ENCODE measurements at regions not wholly inside any gene's neighbourhood (a gene's known extent, or its start where the extent isn't known, plus 50 kb on each side); places are given as distances from the start of the nearest gene placed in this dataset.
"Not testable (repeated sequence)": the region's sequence is repeated elsewhere in the genome, so short reads cannot be mapped to it uniquely, and the experiment has no call there.

DNA sequence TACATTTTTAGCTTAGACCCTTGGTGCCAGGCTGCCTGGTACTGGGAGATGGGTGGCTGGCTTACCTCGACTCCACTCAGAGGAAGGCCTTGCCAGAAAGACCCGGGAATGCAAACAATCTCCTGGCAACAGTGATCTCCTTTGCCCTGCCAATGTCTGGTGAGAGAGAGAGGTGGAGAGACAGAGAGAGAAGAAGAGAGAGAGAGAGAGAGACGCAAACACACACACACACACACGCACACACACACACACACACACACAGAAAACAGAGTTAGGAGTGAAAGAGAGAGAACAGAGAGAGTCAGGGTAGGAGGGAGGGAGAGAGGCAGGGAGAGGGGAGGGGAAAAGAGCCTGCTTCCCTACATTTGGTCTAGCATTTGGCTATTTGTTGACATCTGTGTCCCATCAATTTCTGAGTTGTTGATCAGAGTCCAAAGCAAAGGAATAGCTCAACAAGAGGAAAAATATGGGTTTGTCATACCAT lies 181.6 kb upstream of the MAP1B start:
- no peak overlapping the region for H3K4me2 ChIP-seq (ENCODE audit: low read length)
- TF ChIP-seq EZH2phosphoT487 (IDR thresholded peaks at IDR 0.05; ENCODE audit: borderline replicate concordance, low read length) = no peak
- TF ChIP-seq, protein P1, sequence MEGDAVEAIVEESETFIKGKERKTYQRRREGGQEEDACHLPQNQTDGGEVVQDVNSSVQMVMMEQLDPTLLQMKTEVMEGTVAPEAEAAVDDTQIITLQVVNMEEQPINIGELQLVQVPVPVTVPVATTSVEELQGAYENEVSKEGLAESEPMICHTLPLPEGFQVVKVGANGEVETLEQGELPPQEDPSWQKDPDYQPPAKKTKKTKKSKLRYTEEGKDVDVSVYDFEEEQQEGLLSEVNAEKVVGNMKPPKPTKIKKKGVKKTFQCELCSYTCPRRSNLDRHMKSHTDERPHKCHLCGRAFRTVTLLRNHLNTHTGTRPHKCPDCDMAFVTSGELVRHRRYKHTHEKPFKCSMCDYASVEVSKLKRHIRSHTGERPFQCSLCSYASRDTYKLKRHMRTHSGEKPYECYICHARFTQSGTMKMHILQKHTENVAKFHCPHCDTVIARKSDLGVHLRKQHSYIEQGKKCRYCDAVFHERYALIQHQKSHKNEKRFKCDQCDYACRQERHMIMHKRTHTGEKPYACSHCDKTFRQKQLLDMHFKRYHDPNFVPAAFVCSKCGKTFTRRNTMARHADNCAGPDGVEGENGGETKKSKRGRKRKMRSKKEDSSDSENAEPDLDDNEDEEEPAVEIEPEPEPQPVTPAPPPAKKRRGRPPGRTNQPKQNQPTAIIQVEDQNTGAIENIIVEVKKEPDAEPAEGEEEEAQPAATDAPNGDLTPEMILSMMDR (IDR thresholded peaks at IDR 0.05; ENCODE audit: low read depth, low read length, poor library complexity, severe bottlenecking) = no peak

DNA sequence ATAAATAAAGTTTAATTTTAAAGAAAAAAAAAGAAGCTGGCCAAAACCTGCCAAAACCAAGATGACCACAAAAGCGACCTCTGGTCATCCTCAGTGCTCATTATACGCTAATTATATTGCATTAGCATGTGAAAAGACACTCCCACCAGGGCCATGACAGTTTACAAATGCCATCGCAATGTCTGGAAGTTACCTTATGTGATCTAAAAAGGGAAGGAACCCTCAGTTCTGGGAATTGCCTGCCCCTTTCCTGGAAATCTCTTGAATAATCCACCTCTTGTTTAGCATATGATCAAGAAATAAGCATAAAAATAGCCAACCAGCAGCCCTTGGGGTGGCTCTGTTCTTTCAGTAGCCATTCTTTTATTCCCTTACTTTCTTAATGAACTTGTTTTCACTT lies 178.3 kb upstream of the MAP1B start:
- Histone ChIP-seq H3K4me3 (ENCODE audit: low read length) (no peak overlapping the region), H3K4me1 (ENCODE audit: control insufficient read depth, low read length) (no peaks in the 10 kb centered on the region), H3K27ac (ENCODE audit: low read depth, low read length) (no peak overlapping the region), H4K20me1 (ENCODE audit: control insufficient read depth, insufficient read depth, low read depth, low read length) (no peaks in the 10 kb centered on the region), H3K4me2 (ENCODE audit: low read length) (no peak overlapping the region), H3F3A (ENCODE audit: control insufficient read depth, insufficient read depth) (no peaks in the 10 kb centered on the region), H3K36me3 (ENCODE audit: control insufficient read depth, low read length) (no peaks in the 10 kb centered on the region), H3K27me3 (ENCODE audit: control insufficient read depth, low read length) (no peaks in the 10 kb centered on the region), H3K9me2 (replicated peaks; ENCODE audit: control insufficient read depth, low read length) (no peaks in the 10 kb centered on the region), H3K79me2 (ENCODE audit: control insufficient read depth, low read length) (no peaks in the 10 kb centered on the region), H3K9me3 (ENCODE audit: control insufficient read depth, insufficient read depth, low read length) (no peaks in the 10 kb centered on the region)
- TF ChIP-seq, protein P1 (IDR thresholded peaks at IDR 0.05; ENCODE audit: low read depth, low read length, poor library complexity, severe bottlenecking) = no peak
- TF ChIP-seq EZH2phosphoT487 (IDR thresholded peaks at IDR 0.05; ENCODE audit: borderline replicate concordance, low read length) = no peak

More for the DNA sequence above, 181.6 kb upstream of the MAP1B start:
- Histone ChIP-seq H3K9me3 (ENCODE audit: control insufficient read depth, insufficient read depth, low read length) (peaks cover 3% of the 10 kb centered on the region; the same call in 1 of the 2 replicates), H3K79me2 (ENCODE audit: control insufficient read depth, low read length) (no peaks in the 10 kb centered on the region), H3K27ac (ENCODE audit: low read depth, low read length) (no peak overlapping the region), H3K4me3 (ENCODE audit: low read length) (no peak overlapping the region), H3K27me3 (ENCODE audit: control insufficient read depth, low read length) (no peaks in the 10 kb centered on the region), H3K9me2 (replicated peaks; ENCODE audit: control insufficient read depth, low read length) (no peaks in the 10 kb centered on the region), H3F3A (ENCODE audit: control insufficient read depth, insufficient read depth) (no peaks in the 10 kb centered on the region), H4K20me1 (ENCODE audit: control insufficient read depth, insufficient read depth, low read depth, low read length) (no peaks in the 10 kb centered on the region), H3K4me1 (ENCODE audit: control insufficient read depth, low read length) (no peaks in the 10 kb centered on the region), H3K36me3 (ENCODE audit: control insufficient read depth, low read length) (no peaks in the 10 kb centered on the region)

DNA sequence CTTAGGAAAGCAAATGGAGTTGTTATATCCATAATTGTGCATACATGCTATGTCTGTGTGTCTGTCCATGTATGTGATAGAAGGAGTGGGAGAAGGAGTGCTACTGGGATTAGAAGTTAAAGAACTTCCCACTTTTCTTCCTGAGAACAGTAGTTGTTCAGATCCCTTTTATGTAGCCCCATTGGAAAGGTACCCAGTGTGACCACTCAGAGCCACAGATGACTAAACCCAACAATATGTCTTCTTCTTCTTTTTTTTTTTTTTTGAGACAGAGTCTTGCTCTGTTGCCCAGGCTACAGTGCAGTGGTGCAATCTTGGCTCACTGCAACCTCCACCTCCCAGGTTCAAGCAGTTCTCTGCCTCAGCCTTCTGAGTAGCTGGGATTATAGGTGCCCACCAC lies 176.7 kb upstream of the MAP1B start:
- not testable (repeated sequence) for H3K9me3 ChIP-seq (ENCODE audit: control insufficient read depth, insufficient read depth, low read length); H3K36me3 ChIP-seq (ENCODE audit: control insufficient read depth, low read length); H3K4me3 ChIP-seq (ENCODE audit: low read length); H3K4me2 ChIP-seq (ENCODE audit: low read length); H4K20me1 ChIP-seq (ENCODE audit: control insufficient read depth, insufficient read depth, low read depth, low read length); H3F3A ChIP-seq (ENCODE audit: control insufficient read depth, insufficient read depth); H3K9me2 ChIP-seq (replicated peaks; ENCODE audit: control insufficient read depth, low read length); H3K79me2 ChIP-seq (ENCODE audit: control insufficient read depth, low read length); H3K4me1 ChIP-seq (ENCODE audit: control insufficient read depth, low read length); H3K27ac ChIP-seq (ENCODE audit: low read depth, low read length); H3K27me3 ChIP-seq (ENCODE audit: control insufficient read depth, low read length)

DNA sequence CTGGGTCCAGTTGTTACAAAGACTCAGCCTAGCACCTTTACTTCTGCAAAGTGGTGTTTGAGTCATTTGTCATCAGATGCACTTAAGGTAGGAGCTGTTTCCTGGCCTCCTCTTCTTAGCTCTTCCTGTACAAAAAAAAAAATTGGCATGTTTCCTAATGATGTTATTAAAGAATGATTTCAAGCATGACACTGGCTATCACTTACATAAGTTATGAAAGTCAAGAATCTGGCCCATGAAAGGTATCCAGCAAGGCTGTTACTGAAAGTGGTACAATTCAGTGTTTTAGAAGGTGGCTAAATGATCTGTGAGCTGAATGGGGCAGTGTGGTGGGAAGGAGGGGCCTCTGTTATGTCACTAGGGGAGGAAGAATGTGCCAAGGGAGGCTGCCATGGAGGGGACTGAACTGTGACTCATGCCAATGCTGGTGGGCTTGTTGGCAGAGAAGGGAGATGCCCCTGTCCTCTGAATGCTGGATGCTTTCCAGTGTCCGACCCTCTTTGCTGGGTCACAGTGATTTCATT lies 175.1 kb upstream of the MAP1B start:
- Histone ChIP-seq H3F3A (ENCODE audit: control insufficient read depth, insufficient read depth) (no peaks in the 10 kb centered on the region), H3K9me2 (replicated peaks; ENCODE audit: control insufficient read depth, low read length) (no peaks in the 10 kb centered on the region), H3K4me1 (ENCODE audit: control insufficient read depth, low read length) (no peaks in the 10 kb centered on the region), H3K36me3 (ENCODE audit: control insufficient read depth, low read length) (no peaks in the 10 kb centered on the region), H3K9me3 (ENCODE audit: control insufficient read depth, insufficient read depth, low read length) (no peaks in the 10 kb centered on the region), H3K4me3 (ENCODE audit: low read length) (no peak overlapping the region), H3K27me3 (ENCODE audit: control insufficient read depth, low read length) (no peaks in the 10 kb centered on the region), H4K20me1 (ENCODE audit: control insufficient read depth, insufficient read depth, low read depth, low read length) (no peaks in the 10 kb centered on the region), H3K27ac (ENCODE audit: low read depth, low read length) (no peak overlapping the region), H3K4me2 (ENCODE audit: low read length) (no peak overlapping the region), H3K79me2 (ENCODE audit: control insufficient read depth, low read length) (no peaks in the 10 kb centered on the region)
- TF ChIP-seq, protein P1 (IDR thresholded peaks at IDR 0.05; ENCODE audit: low read depth, low read length, poor library complexity, severe bottlenecking) = no peak
- TF ChIP-seq EZH2phosphoT487 (IDR thresholded peaks at IDR 0.05; ENCODE audit: borderline replicate concordance, low read length) = no peak

Data from DOHH2 (cell line).